Neuron (in vitro differentiated cells): ENCODE measurements at regions not wholly inside any gene's neighbourhood (a gene's known extent, or its start where the extent isn't known, plus 50 kb on each side); places are given as distances from the start of the nearest gene placed in this dataset.

Experiments
- H2AFZ ChIP-seq: one replicate; pipeline ENCODE4 v1.6.1; 2013; ENCODE audit warnings: low read depth, mild to moderate bottlenecking, inconsistent platforms, low read length, moderate library complexity
- H3K27me3 ChIP-seq: one replicate; pipeline ENCODE4 v1.6.1; 2013; ENCODE audit warnings: low read length; ENCODE audit not compliant: insufficient read depth
- H3K36me3 ChIP-seq: one replicate; pipeline ENCODE4 v1.6.1; 2013; ENCODE audit warnings: low read length; ENCODE audit not compliant: insufficient read depth
- H3K4me1 ChIP-seq: one replicate; pipeline ENCODE4 v1.6.1; 2013; ENCODE audit warnings: low read length; ENCODE audit not compliant: insufficient read depth
- H3K4me3 ChIP-seq: 2 replicates; pipeline ENCODE4 v1.5.1; 2013; ENCODE audit warnings: mild to moderate bottlenecking, low read length, moderate library complexity
- H3K9me3 ChIP-seq: one replicate; pipeline ENCODE4 v1.6.1; 2013; ENCODE audit warnings: low read length

DNA sequence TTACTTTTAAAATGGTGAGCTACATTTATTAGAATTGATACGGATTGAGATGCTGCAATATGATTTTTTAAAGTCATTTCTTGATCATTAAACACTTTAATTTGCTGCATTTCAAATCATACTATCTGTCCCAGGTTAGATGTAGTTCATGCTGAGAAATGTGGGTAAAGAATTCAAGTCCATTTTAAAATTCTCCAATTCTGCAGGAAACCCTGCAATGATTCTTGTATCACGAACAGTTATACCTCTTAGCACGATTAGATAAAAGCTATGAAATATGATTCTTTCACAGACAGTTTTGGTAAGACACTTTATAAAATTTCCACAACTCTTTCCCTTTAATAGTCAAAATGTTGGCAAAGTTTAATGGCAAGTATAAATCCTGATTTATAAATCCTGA, 693.4 kb downstream of the ADGRL2 start:
- H3K36me3 ChIP-seq: no peaks in the 10 kb centered on the region
- no peaks in the 10 kb centered on the region for H3K4me1 ChIP-seq
- H3K27me3 ChIP-seq: no peaks in the 10 kb centered on the region
- no peak overlapping the region for H3K4me3 ChIP-seq
- H3K9me3 ChIP-seq: peaks cover 7% of the 10 kb centered on the region
- H2AFZ ChIP-seq: no peak overlapping the region

DNA sequence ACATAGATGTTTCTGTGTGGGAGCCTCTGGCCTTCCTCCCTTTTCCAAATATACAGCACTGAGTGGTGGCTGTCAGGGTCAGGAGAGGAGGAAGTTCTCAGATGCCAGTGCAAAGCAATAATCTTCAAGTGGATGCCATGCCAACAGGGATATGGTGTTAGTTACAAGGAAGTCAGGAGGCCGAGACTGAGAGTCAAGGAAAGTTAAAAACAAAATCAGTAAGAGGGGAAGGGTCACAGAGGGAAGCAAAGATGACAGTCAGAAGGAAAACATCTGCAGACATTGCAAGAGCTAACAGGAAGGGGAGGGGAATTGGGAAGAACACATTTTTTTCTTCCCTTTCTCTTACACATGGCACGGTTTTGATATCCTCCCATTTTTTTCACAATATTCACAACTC, 691.4 kb downstream of the ADGRL2 start:
- H3K36me3 ChIP-seq: no peaks in the 10 kb centered on the region
- peaks cover 7% of the 10 kb centered on the region for H3K9me3 ChIP-seq
- no peak overlapping the region for H2AFZ ChIP-seq
- no peaks in the 10 kb centered on the region for H3K4me1 ChIP-seq
- no peaks in the 10 kb centered on the region for H3K27me3 ChIP-seq
- no peak overlapping the region for H3K4me3 ChIP-seq

DNA sequence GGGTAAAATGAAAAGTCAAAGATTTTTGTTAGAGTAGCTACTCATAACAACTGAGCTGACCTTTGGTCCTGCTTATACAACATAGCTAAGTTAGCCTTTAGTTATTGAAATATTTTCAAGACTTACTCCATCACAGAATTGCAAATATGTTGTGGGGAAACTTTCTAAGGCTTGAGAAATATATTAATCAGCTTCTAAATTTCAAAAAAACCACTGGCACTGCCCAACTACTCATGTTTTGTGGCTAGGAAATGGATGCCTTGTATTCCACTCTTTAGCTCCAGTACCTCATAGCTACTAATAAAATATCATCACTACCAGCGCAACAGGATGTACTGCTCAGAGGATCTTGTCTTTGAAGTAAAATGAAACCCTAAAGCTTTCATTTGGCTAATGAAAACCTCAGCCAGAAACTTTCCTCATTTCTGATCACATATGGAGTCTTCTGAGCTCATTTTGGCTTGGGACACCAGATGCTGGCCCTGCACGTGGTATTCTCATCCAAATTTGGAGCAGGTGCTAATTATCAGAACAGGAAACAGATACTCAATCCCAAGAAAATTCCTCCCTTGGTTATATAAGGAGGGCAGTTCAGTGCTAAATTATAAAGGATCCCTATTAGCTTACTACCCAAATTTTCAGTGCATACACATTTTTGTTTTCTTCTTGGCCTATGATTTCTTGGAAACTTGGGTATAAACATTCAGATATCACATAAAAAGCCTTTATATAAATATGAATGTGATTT, 690.7 kb downstream of the ADGRL2 start:
- Histone ChIP-seq H3K4me1 (peaks cover 3% of the 10 kb centered on the region), H3K9me3 (peaks cover 7% of the 10 kb centered on the region), H3K4me3 (no peak overlapping the region), H3K27me3 (no peaks in the 10 kb centered on the region), H2AFZ (no peak overlapping the region), H3K36me3 (no peaks in the 10 kb centered on the region)

DNA sequence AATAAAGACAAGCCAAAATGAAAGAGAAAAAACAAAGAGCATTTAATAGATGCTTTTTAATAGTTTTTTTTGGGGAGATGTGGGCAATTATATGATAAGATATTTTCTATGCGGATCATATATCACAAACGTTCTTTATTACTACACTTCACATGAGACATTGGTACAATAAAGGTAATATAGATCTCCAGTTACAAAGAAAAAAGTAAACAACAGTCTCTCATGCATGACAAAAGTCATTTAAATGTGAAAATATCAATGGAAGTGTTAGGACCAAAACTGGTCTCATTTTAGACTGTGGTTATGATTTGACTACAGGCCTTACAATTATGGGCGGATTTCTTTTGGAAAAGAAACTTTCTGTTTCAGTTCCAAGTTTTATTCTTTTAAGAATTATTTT, 687.0 kb downstream of the ADGRL2 start:
- no peak overlapping the region for H3K4me3 ChIP-seq
- H3K4me1 ChIP-seq: peaks cover 20% of the 10 kb centered on the region
- H3K36me3 ChIP-seq: no peaks in the 10 kb centered on the region
- no peaks in the 10 kb centered on the region for H3K27me3 ChIP-seq
- H3K9me3 ChIP-seq: no peaks in the 10 kb centered on the region
- no peak overlapping the region for H2AFZ ChIP-seq

DNA sequence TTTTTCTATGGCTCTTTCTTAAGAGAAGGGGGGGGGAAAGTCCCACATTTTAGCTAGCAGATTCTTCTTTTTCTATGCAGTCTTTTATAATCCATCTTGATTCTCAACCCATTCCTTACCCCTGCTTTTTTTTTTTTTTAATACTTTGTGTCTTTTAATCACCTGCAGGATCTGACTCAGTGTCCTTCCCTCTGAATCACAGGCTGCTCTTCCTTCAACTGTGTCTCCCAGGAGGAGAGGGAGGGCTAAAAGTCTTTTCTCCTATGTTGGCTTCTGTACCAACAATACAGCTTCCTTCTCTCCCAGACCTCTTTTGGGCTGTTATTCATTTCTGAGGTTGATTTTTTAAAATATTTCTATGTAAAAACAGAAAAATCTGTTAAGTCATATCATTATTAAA, 686.2 kb downstream of the ADGRL2 start:
- Histone ChIP-seq H2AFZ (no peak overlapping the region), H3K9me3 (no peaks in the 10 kb centered on the region), H3K4me1 (peaks cover 20% of the 10 kb centered on the region), H3K36me3 (no peaks in the 10 kb centered on the region), H3K4me3 (no peak overlapping the region), H3K27me3 (no peaks in the 10 kb centered on the region)

DNA sequence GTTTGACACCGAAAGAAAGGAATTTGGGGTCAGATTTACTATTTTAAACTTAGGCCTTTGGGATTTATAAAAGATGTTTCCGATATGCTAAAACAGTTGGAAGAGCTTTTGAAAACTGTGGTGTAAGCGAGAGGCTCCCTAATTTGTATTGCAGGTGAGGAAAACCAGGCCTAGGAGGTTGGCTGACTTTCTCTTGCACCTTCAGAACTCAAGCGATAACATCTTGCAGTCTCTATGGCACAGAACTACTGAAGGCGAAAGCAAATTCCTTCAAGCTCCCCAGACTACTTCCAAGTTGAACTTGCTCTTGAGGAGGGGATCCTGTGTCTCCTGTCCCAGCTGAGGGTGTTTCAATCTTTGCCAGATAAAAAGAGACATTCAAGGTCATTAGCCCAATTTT, 685.7 kb downstream of the ADGRL2 start:
- Histone ChIP-seq H3K4me3 (peak overlapping the region; percentile 33), H3K27me3 (no peaks in the 10 kb centered on the region), H3K36me3 (no peaks in the 10 kb centered on the region), H3K4me1 (peaks cover 20% of the 10 kb centered on the region), H2AFZ (peak overlapping the region; percentile 21), H3K9me3 (no peaks in the 10 kb centered on the region)

DNA sequence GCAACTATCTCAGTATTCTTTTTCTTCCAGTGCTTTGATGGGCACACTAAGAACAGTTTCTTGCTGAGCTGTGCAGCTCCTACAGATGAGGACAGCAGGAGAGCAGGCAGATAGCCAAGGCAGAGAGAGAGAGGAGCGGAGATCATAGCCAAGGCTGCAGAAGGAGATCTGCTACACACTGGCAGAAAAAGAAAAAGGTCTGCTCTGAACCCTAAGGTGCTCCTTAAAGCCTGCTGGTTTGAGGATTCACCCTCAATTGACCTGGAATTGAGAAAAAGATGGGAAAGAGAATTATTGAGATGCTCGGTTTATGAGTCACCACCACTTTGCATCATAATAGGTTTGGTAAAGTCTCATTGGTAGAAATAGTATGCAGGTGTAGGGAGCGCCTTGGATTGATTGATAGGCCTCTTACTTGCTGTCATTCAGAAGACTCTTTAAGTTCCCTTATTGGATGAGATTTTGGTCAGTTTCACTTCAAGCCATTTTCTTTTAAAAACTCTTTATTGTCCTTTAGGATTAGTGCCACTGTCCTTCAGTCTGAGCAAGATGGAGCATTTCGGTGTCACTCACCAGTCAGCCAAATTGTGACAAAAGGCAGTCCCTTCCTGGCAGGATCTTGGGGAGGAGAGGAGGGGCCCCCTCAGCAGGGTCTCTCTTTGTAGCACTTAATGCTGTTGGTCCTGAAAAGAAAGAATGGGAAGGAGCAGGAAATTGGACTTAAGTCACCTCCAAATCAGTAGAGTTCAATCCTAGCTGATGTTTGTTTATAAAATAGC, 685.0 kb downstream of the ADGRL2 start:
- no peaks in the 10 kb centered on the region for H3K27me3 ChIP-seq
- peaks cover 20% of the 10 kb centered on the region for H3K4me1 ChIP-seq
- H3K9me3 ChIP-seq: no peaks in the 10 kb centered on the region
- peak overlapping the region; percentile 33 for H3K4me3 ChIP-seq
- H2AFZ ChIP-seq: peak overlapping the region; percentile 21
- no peaks in the 10 kb centered on the region for H3K36me3 ChIP-seq

DNA sequence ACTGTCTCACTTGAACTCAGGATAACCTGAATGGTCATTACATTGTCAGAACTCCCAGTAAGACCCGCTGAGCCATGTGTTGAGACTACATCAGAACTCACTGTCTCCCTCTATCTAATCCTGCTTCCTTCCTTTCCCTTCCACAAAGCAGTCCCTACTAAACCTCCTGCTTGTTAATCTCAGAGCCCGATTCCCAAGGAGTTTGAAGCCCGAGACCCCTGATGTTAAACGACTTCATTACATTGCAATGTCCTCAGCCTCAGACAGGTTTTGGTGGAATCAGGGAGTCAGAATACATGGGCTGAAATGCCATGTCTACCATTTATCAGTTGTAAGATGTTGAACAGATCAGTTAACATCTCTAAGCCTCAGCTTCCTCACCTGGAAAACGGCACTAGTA, 682.4 kb downstream of the ADGRL2 start:
- Histone ChIP-seq H3K4me3 (no peak overlapping the region), H2AFZ (no peak overlapping the region), H3K4me1 (peaks cover 20% of the 10 kb centered on the region), H3K27me3 (no peaks in the 10 kb centered on the region), H3K9me3 (no peaks in the 10 kb centered on the region), H3K36me3 (no peaks in the 10 kb centered on the region)

DNA sequence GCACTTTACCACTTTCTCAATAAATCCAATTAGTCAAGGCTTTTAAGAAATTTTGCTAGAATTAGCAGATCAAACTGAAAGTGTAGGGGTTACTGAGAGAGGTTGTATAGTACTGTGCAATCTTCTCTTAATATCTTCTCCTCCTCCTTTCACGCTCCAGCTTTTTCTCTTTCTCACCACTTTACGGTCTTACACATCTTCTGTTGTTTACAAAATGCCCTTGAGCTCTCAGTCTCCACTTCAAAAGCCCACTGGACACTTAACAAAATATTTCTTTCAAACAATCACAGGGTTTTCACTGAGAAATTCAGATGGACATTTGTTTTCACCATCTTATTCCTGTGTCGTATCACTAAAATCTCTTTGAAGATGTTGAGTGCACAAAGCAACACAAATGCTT, 678.2 kb downstream of the ADGRL2 start:
- H3K4me1 ChIP-seq: no peaks in the 10 kb centered on the region
- no peak overlapping the region for H3K4me3 ChIP-seq
- H3K27me3 ChIP-seq: no peaks in the 10 kb centered on the region
- H3K36me3 ChIP-seq: no peaks in the 10 kb centered on the region
- no peak overlapping the region for H2AFZ ChIP-seq
- H3K9me3 ChIP-seq: no peaks in the 10 kb centered on the region

DNA sequence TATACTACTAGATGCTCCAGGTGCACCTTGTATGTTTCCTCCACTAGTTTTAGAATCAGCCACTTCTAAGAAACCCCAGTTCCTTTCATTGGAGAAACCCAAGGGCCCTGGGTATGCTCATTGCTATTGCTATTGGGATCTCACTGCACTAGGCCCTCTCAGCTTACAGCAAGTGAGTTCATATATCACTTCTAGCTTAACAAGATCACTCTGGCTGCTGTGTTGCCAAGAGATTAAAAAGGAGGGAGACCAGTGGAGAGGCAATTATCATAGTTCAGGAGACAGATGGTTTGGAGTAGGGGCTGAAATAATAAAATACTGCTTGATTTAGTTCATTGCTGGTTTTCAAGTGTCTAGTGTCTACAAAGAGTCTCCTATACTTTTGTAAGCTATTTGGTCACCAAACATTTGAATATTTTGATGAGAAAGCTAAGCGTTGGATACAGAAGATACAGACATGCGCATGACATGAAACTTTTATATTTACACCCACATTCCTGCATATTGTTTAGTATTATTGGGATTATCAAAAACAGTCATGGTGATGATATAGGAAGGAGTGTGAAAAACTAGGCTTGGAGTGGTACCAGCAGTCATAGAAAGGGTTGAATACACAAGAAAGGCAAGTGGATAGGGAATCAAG, 671.9 kb downstream of the ADGRL2 start:
- Histone ChIP-seq H3K36me3 (no peaks in the 10 kb centered on the region), H3K4me1 (no peaks in the 10 kb centered on the region), H3K4me3 (no peak overlapping the region), H3K9me3 (no peaks in the 10 kb centered on the region), H2AFZ (no peak overlapping the region), H3K27me3 (no peaks in the 10 kb centered on the region)

DNA sequence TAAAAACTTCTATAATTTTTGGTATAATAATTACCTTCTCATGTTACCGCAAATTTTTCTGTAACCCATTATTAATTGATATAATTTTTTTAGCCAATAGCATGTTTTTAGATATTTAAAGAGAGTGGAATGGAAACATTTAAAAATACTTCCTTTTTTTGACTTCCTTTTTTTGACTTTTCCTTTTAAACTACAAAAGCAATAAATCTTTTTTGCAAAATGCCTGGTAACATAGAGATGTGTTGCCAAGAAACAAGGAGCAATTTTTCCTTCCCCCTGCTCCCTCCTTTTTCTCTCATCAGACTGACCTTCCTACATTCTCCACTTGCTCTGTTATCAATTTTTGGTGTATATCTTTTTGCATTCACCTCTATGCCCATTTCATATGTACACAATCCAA, 666.2 kb downstream of the ADGRL2 start:
- Histone ChIP-seq H3K4me3 (no peak overlapping the region), H2AFZ (no peak overlapping the region), H3K4me1 (peaks cover 15% of the 10 kb centered on the region), H3K9me3 (no peaks in the 10 kb centered on the region), H3K36me3 (no peaks in the 10 kb centered on the region), H3K27me3 (no peaks in the 10 kb centered on the region)

DNA sequence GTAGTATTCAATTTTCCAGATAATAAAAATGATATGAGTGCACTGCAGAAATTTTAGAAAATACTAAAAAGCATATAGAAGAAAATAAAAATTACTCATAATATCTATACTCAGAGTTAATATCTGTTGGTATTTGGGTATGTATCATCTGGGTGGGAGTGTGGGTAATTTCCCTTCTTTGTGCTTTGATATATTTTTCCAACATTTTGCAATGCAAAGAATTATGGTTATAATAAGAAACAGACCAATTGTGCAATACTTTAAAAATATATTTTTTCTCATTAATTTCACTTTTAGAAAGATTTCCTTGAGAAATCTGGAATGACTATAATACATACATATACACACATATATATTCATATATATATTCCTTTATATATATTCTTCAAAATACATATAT, 665.7 kb downstream of the ADGRL2 start:
- H3K9me3 ChIP-seq: no peaks in the 10 kb centered on the region
- H3K27me3 ChIP-seq: no peaks in the 10 kb centered on the region
- H3K36me3 ChIP-seq: no peaks in the 10 kb centered on the region
- no peak overlapping the region for H3K4me3 ChIP-seq
- no peak overlapping the region for H2AFZ ChIP-seq
- peaks cover 15% of the 10 kb centered on the region for H3K4me1 ChIP-seq

DNA sequence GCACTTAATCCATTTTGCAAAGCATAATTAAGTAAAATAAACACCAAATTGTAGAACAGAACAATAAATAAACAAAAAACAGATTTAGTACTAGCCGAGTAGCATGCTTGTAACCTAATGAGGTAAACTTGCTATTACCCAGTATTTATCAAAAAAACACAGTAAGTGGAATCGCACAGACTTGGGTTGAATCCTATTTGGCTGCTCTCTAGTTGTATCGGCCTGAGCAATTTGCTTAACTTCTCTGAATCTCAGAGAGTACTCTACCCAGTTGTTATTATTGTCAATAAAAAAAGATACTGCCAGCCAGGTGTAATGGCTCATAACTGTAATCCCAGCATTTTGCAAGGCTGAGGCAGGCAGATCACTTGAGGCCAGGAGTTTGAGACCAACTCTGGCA, 664.3 kb downstream of the ADGRL2 start:
- Histone ChIP-seq H3K4me1 (peaks cover 15% of the 10 kb centered on the region), H3K36me3 (no peaks in the 10 kb centered on the region), H3K4me3 (no peak overlapping the region), H3K27me3 (no peaks in the 10 kb centered on the region), H3K9me3 (no peaks in the 10 kb centered on the region), H2AFZ (no peak overlapping the region)
